ENCODE measurements at regions not wholly inside any gene's neighbourhood (a gene's known extent, or its start where the extent isn't known, plus 50 kb on each side); places are given as distances from the start of the nearest gene placed in this dataset.

DNA sequence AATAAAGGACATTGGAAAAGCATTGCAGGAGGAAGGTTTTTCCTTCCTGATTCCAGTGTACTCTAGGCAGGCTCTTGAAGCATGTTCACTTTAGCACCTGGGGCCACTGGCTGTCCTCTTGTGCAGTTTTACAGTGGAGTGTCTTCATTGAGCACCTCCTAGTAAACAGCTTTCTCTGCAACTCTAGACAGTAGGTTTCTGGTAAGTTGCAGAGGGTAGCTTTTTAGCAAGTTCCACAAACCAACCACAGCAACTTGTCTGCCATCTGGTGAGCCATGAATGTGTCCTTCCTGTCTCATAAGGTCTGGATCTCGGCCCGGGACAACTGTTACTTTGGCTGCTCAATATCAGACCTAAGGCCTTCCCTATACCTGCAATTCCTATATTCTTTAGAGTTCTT is 488.0 kb downstream of the MAN2A1 start:
- DNase-seq (ENCODE audit: low spot score in 2 of 2): no peak
- no peaks in the 10 kb centered on the region for H3K36me3 ChIP-seq
- no peak overlapping the region for H3K4me3 ChIP-seq
- H3K9me3 ChIP-seq: no peaks in the 10 kb centered on the region
- no peak for TF ChIP-seq POLR2A (IDR thresholded peaks at IDR 0.05)
- TF ChIP-seq EP300 (IDR thresholded peaks at IDR 0.05): no peak
- TF ChIP-seq CTCF (IDR thresholded peaks at IDR 0.05): no peak
- H3K27me3 ChIP-seq: no peaks in the 10 kb centered on the region
- WGBS, 2 donors: 93 to 95% methylated on average over 2 of the region's 2 CpGs
- H3K4me1 ChIP-seq: no peaks in the 10 kb centered on the region
- H3K27ac ChIP-seq: no peak overlapping the region

GRCh38 chr5:110179321-110179720 is 489.6 kb downstream of the MAN2A1 start:
- no peaks in the 10 kb centered on the region for H3K36me3 ChIP-seq
- no peak for DNase-seq (ENCODE audit: low spot score in 2 of 2)
- TF ChIP-seq CTCF (IDR thresholded peaks at IDR 0.05): no peak
- TF ChIP-seq POLR2A (IDR thresholded peaks at IDR 0.05): no peak
- no peak for TF ChIP-seq EP300 (IDR thresholded peaks at IDR 0.05)
- H3K4me3 ChIP-seq: no peak overlapping the region
- 63 to 66% methylated on average over 2 of the region's 2 CpGs for WGBS, 2 donors
- no peak overlapping the region for H3K27ac ChIP-seq
- no peaks in the 10 kb centered on the region for H3K27me3 ChIP-seq
- peaks cover 0 to 4% (median 0%) of the 10 kb centered on the region in 4 donors for H3K9me3 ChIP-seq
- H3K4me1 ChIP-seq: no peaks in the 10 kb centered on the region

- H3K36me3 ChIP-seq: no peaks in the 10 kb centered on the region
- no peak for DNase-seq (ENCODE audit: low spot score in 2 of 2)
- H3K9me3 ChIP-seq: peaks cover 0 to 5% (median 0%) of the 10 kb centered on the region in 4 donors
- TF ChIP-seq EP300 (IDR thresholded peaks at IDR 0.05): no peak
- TF ChIP-seq POLR2A (IDR thresholded peaks at IDR 0.05): no peak
- TF ChIP-seq CTCF (IDR thresholded peaks at IDR 0.05): no peak
- H3K4me3 ChIP-seq: no peak overlapping the region
- no peaks in the 10 kb centered on the region for H3K27me3 ChIP-seq
- no peaks in the 10 kb centered on the region for H3K4me1 ChIP-seq
- no peak overlapping the region for H3K27ac ChIP-seq
Measured at GRCh38 chr5:110194191-110194590, 504.5 kb downstream of the MAN2A1 start.

DNA sequence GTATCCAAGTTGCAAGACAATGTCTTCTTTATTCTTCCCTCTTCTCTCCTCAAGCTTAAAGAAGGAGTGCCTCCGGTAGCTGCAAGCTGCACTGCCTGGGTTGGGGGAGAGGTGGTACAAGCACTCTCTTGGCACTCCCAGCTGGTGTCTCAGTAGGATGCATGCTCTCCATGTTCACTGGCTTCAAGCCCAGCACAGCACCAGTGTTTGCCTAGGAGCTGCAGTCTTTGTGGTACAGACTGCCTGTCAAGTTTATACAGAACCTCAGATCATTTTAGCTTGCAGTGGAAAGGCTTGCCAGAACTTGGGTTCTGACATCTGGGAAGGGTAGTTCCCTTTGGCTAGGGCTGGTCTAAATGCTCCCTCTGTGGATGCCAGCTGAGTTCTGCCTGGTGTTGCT is 505.6 kb downstream of the MAN2A1 start:
- H3K27me3 ChIP-seq: no peaks in the 10 kb centered on the region
- no peak overlapping the region for H3K27ac ChIP-seq
- TF ChIP-seq EP300 (IDR thresholded peaks at IDR 0.05) (no peak), POLR2A (IDR thresholded peaks at IDR 0.05) (no peak), CTCF (IDR thresholded peaks at IDR 0.05) (no peak)
- no peak for DNase-seq (ENCODE audit: low spot score in 2 of 2)
- no peak overlapping the region for H3K4me3 ChIP-seq
- 50 to 75% methylated on average over 1 of the region's 1 CpG for WGBS, 2 donors
- H3K4me1 ChIP-seq: no peaks in the 10 kb centered on the region
- no peaks in the 10 kb centered on the region for H3K36me3 ChIP-seq
- H3K9me3 ChIP-seq: peaks cover 0 to 12% (median 0%) of the 10 kb centered on the region in 4 donors

- Histone ChIP-seq H3K4me3 (no peak overlapping the region), H3K36me3 (no peaks in the 10 kb centered on the region), H3K27me3 (no peaks in the 10 kb centered on the region), H3K9me3 (peaks cover 0 to 6% (median 0%) of the 10 kb centered on the region in 4 donors), H3K4me1 (no peaks in the 10 kb centered on the region), H3K27ac (no peak overlapping the region)
- DNase-seq (ENCODE audit: low spot score in 2 of 2): no peak
- WGBS, 2 donors: 21 to 38% methylated on average over 1 of the region's 1 CpG
- no peak for TF ChIP-seq CTCF (IDR thresholded peaks at IDR 0.05)
- TF ChIP-seq POLR2A (IDR thresholded peaks at IDR 0.05): no peak
- TF ChIP-seq EP300 (IDR thresholded peaks at IDR 0.05): no peak
Measured at GRCh38 chr5:110201791-110202190, 512.1 kb downstream of the MAN2A1 start.
